Motor neuron (in vitro differentiated cells): ENCODE measurements at regions not wholly inside any gene's neighbourhood (a gene's known extent, or its start where the extent isn't known, plus 50 kb on each side); places are given as distances from the start of the nearest gene placed in this dataset.

Experiments used
- ATAC-seq, 8 experiments: fragments of 200-7000 bp; cut with Tn5 transposase; replicated peaks in 6 of 8; 2 replicates each; pipeline ENCODE4 v1.8.0; 2021; ENCODE audit warnings: mild to moderate bottlenecking in 8 of 8, moderate library complexity in 8 of 8
- H3K27ac ChIP-seq, 2 donors: fragments of 250-450 bp; sonication (Bioruptor Pico); 2 replicates each; pipeline ENCODE4 v1.9.0; 2021; ENCODE audit warnings: antibody characterized with exemption in 2 of 2, mild to moderate bottlenecking in 2 of 2, moderate library complexity in 1 of 2
- H3K4me1 ChIP-seq, 2 donors: fragments of 250-450 bp; sonication (Bioruptor Pico); replicated peaks in 1 of 2; 2 replicates each; pipeline ENCODE4 v1.6.1; 2021; ENCODE audit warnings: antibody characterized with exemption in 2 of 2, mild to moderate bottlenecking in 2 of 2, moderate library complexity in 1 of 2
- H3K4me3 ChIP-seq, 5 donors: fragments of 250-450 bp; sonication (Bioruptor Pico); 2 replicates each; pipeline ENCODE4 v1.9.0; 2021; ENCODE audit warnings: antibody characterized with exemption in 5 of 5, mild to moderate bottlenecking in 5 of 5, moderate library complexity in 4 of 5
- WGBS, 10 experiments: fragments of 450-650 bp; shearing (Covaris generic); methylation state at CpG; one replicate each; pipeline ENCODE4 v1.0.0; 2022; 5-methylcytosine and 5-hydroxymethylcytosine counted together
- in situ Hi-C, 9 experiments: fragments of 400-800 bp; cut with MboI; loops; one replicate each; pipeline ENCODE4 v1.15.0; 2021; ENCODE audit warnings: low sequenced_read_pairs in 9 of 9, low pct_unique_long_range_greater_than_20kb in 2 of 9; ENCODE audit not compliant: unreplicated experiment in 9 of 9

DNA sequence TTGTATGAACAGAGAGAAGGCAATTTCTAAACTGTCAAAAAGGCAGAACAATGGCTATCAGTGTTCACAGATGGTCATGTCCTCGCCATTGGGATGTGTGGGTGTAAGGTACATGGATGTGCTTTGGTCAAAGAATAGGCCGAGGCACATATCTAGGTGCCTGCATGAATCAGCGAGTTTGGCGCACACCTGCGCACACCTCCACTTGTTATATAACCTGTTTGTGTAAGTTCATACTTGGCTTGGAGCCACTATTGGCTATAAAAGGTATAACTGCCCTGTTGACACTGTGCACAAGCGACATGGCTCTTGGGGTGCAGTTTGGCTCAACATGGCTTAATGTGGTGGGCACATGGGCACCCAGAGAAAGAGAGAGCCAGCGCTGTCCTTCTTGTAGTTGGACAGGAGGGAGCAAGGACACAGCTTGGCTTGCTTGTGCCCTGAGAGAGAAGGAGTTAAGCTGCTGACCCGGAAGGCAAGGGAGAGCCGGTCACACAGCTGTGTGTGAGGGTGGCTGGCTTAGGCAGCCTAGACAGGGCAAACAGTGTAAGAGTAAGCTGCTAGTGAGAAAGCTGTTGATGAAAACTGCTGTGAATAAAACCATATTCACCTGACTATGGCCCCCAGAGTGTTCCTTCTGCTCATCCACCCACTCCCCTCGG, 499.1 kb downstream of the KCNJ2 start:
- ATAC-seq, result no peak
- Histone ChIP-seq H3K4me1 (peaks cover 0 to 2% of the 10 kb centered on the region in 2 donors), H3K4me3 (no peak overlapping the region), H3K27ac (no peak overlapping the region)
- 25 to 96% (median 78%) methylated on average over 4 to 9 of the region's 10 CpGs; no CpG with 5 or more reads in 4 of the 10 experiments for WGBS, 10 experiments
- in situ Hi-C loops, result loop anchor here in 2 of 9 experiments (25.0 kb wide), 3 partner anchors 419 to 1869 kb away; no protein-coding TSS in a partner anchor

DNA sequence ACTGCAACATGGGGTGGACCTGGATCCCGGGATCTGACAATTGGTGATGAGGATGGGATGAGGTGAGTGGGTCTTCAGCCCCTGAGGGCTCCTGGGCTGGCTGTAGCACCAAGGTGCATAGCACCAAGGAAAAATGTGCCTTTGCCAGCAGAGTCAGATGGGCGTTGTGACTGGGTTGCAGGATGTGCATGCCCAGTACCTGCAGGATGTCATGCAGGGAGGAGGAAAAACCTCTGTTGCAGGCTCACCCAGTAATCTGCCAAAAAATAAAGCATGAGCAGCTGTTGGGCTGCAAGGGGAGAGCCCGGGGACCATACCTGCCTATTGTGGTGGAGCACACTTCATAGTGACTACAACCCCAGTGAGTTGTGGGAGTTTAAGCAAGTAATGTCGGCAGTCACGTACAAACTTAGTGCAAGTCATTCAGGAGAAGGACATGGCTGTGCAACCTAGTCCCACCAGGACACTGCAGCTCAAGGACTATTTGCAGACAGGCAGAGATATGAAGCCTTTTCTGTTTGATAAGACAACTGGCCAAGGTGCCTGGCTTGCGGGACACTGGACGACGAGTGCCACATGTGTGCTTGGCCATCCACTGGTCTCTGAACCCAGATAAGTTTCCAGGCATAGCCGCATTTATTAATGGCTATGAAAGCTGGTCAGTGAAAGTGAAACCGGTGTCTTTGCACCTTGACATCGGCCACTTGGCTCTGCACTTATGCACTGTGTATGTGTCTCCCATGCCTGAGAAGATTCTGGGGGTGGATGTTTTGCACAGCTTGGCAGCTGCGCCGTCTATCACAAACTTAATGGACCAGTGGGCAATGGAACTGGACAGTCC, 499.8 kb downstream of the KCNJ2 start:
- no peak for ATAC-seq
- H3K4me1 ChIP-seq, result peaks cover 0 to 2% of the 10 kb centered on the region in 2 donors
- H3K4me3 ChIP-seq, result no peak overlapping the region
- no peak overlapping the region for H3K27ac ChIP-seq
- in situ Hi-C loops, result loop anchor here in 2 of 9 experiments (25.0 kb wide), 3 partner anchors 418 to 1868 kb away; no protein-coding TSS in a partner anchor
- WGBS, 10 experiments, result 30 to 100% (median 76%) methylated on average over 2 to 10 of the region's 13 CpGs; no CpG with 5 or more reads in 2 of the 10 experiments

DNA sequence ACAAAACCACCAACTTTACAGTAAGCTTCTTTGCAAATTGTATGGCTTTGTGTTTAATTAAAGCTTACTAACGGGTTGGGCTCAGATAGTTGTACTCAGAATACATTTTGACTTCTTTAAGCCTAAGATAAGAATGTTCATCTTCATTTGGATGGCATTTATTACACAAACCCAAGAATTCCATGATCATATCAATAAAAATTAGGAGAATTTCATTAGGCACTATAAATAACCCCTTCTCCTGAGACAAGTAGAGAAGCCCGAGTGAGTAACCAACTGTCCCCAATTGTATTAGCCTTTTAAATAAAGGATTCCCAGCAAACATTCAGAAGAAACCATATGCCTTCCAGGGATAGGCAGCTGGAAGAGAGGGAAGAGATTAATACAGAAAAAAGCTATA, 504.7 kb downstream of the KCNJ2 start:
- in situ Hi-C loops, result loop anchor here in 2 of 9 experiments (25.0 kb wide), 3 partner anchors 413 to 1863 kb away; no protein-coding TSS in a partner anchor
- Histone ChIP-seq H3K4me3 (no peak overlapping the region), H3K27ac (no peak overlapping the region), H3K4me1 (peaks cover 0 to 10% of the 10 kb centered on the region in 2 donors)
- no peak for ATAC-seq
- 0 to 96% (median 33%) methylated on average over 1 to 2 of the region's 2 CpGs; no CpG with 5 or more reads in 1 of the 10 experiments for WGBS, 10 experiments

DNA sequence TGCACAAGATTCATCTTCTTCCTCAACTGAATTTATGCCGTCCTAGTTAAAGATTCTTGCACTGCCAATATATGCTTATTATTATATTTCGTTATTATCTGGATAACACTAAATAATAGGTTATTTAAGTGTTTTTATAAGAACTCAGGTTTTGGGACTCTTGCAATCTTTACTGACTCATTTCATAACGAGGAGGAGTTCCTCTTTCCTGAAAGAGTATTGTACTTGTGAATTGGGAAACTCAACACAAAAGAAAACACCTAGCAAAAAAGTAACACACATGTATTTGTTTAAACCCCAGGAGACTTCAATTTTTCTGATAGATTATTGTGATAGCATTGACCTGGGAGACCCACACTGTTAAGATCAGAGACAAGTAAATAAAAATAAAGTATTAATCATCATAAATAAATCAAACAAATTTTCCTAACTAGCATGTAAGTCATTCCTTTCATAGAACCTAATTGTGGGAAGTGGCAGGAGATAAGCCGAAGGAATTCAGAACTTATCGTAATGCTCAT, 505.8 kb downstream of the KCNJ2 start:
- H3K4me3 ChIP-seq, result no peak overlapping the region
- peaks cover 0 to 10% of the 10 kb centered on the region in 2 donors for H3K4me1 ChIP-seq
- in situ Hi-C loops, result no loop called here
- H3K27ac ChIP-seq, result no peak overlapping the region
- no peak for ATAC-seq
- 39 to 94% (median 85%) methylated on average over 3 to 5 of the region's 5 CpGs for WGBS, 10 experiments

DNA sequence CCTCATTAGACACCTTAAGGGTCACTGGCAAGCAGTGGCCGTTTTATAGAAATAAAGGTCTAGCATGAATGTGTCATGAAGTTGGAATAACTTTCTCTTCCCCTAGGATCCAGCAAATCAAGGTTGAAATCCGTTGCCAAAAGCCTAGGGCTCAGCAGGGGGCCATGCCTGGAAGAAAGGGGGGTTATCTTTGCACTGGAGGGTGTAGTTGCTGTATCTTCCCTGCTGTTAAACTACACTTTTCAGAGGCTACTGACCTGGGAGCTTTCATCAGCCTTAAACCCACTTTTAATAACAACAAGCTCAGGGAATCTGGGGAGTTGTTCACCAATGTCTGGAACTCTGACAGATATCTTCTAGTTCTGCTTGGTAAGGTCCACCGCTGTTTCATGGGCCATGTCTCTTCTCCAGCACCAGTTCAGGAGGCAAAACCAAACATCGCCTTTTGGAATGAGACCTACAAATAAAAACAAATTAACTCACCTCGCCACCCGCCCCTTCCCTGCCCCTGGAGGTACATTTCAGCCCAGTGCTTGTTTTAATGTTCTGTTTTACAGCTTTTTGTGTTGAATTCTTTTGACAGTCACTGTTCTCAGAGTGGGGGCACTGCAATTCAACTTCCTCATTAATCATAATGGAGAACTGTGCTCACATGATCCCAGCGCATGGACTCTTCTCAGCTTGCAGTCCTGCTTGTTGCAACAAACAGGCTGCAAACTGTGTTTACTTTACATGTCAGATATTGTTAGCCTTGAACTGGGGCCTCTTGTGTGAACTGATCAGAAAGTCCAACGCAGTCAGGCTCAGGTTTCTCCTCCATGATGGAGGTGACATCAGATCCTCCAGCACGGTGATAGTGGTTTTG, 508.7 kb downstream of the KCNJ2 start:
- no peak overlapping the region for H3K27ac ChIP-seq
- H3K4me3 ChIP-seq, result no peak overlapping the region
- peaks cover 0 to 10% of the 10 kb centered on the region in 2 donors for H3K4me1 ChIP-seq
- ATAC-seq, result peak in 5 of 8 experiments; percentile 15 to 48 (median 47)
- in situ Hi-C loops, result no loop called here
- WGBS, 10 experiments, result 24 to 90% (median 64%) methylated on average over 1 to 7 of the region's 9 CpGs; no CpG with 5 or more reads in 1 of the 10 experiments

DNA sequence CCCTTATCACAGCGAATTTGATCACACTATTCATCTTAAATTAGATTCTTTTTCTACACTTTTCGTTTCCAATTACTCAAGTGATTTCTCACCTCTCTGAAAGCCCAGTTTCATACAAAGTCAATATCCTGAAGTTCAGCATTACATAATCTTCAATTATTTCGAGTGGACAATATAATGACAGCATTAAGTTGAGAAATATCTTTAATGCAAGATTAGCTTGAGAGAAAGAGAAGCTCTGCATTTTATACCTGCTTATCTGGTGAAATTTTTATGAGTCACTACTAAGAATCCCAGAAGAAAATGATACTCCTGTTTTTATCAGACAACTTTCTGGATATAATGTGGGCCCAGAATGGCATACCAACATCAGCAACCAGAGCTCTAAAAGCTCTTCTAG, 509.6 kb downstream of the KCNJ2 start:
- WGBS, 10 experiments, result 0 to 100% (median 74%) methylated on average over 2 to 3 of the region's 3 CpGs; no CpG with 5 or more reads in 1 of the 10 experiments
- no peak for ATAC-seq
- H3K27ac ChIP-seq, result no peak overlapping the region

DNA sequence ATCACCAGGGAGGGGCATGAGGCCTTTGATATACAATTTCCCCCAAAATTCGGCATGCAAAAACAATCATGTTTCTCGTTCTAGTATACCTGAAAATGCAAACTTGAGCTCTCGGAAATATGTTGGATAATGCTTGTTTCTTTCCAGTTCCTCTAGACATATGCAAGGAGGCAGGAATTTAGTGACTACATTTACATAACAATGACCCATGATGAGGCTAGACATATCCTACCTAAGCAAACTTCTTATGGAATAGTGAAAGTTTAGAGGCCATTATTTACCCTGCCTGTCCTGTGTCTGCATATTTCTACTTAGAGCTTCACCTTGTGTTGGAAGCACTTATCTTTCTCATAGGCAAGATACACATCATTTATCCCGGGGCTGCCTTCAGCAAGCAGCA, 514.6 kb downstream of the KCNJ2 start:
- no peak overlapping the region for H3K4me3 ChIP-seq
- in situ Hi-C loops, result no loop called here
- peaks cover 2 to 6% of the 10 kb centered on the region in 2 donors for H3K4me1 ChIP-seq
- H3K27ac ChIP-seq, result no peak overlapping the region
- 15 to 75% (median 38%) methylated on average over 2 to 4 of the region's 4 CpGs; no CpG with 5 or more reads in 1 of the 10 experiments for WGBS, 10 experiments
- ATAC-seq, result no peak

More for the DNA sequence above, 509.6 kb downstream of the KCNJ2 start:
- H3K4me3 ChIP-seq, result no peak overlapping the region
- in situ Hi-C loops, result no loop called here
- H3K4me1 ChIP-seq, result peaks cover 0 to 12% of the 10 kb centered on the region in 2 donors

DNA sequence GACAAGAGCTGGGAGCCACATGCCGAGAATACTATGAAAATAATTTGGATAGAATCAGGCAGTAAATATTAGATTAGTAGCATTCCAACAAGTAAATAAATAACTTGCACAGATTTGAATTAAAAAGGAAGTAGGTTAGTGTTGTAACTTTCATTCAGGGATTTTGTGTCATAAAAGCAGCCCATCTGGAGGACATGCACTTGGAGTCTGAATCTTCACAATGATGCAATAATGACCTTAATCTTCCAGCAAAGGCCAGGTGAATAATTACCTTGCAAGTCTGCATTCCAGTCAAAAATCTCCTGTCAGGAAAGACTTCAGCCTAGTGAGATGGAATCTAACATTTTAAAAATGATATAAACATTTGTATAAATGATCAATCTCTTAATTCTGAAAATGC, 518.1 kb downstream of the KCNJ2 start:
- WGBS, 10 experiments, result 0 to 100% (median 77%) methylated on average over 1 of the region's 1 CpG; no CpG with 5 or more reads in 2 of the 10 experiments
- Histone ChIP-seq H3K4me3 (no peak overlapping the region), H3K4me1 (peaks cover 2 to 6% of the 10 kb centered on the region in 2 donors), H3K27ac (no peak overlapping the region)
- in situ Hi-C loops, result no loop called here
- ATAC-seq, result no peak

DNA sequence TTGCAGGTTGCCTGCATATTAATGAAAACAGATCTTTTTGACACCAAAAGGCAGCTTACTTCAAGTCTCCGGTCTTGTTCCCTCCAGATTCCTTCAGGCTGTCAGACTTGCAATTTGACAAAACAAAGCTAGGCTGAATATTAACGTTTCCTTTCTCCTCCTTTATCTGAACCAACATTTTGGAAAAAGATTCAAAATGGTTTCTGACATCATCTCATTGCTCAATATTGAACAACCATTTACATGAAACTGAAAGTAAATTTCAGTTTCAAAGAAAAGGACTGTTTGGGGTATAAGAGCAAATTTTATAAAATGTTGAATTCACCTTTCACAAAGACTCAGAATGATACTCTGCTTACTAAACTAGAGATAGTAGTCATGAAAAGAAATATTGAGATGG, 521.8 kb downstream of the KCNJ2 start:
- H3K4me3 ChIP-seq, result no peak overlapping the region
- 33 to 79% (median 58%) methylated on average over 1 to 2 of the region's 2 CpGs; no CpG with 5 or more reads in 2 of the 10 experiments for WGBS, 10 experiments
- no peak for ATAC-seq
- H3K4me1 ChIP-seq, result peaks cover 0 to 6% of the 10 kb centered on the region in 2 donors
- no peak overlapping the region for H3K27ac ChIP-seq
- in situ Hi-C loops, result no loop called here

DNA sequence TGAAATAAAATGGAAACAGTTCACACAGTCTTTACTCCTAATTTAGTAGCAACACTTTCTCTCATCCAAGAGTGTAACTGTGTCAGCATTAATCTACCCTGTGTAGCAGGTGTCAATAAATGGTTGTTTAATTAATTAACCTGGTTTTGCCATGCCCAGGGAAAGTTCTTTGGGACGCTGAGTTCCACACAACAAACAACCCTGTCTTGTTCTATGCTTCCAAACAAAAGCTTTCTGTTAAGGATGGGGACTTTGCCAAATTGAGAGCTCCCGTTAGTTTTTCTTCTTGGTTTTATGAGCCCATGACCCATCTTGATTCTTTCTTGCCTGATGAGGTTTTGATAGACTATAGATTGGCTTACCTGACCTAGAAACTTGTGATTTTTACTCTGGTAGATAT, 530.1 kb downstream of the KCNJ2 start:
- no peak for ATAC-seq
- in situ Hi-C loops, result no loop called here
- Histone ChIP-seq H3K4me1 (no peaks in the 10 kb centered on the region), H3K27ac (no peak overlapping the region), H3K4me3 (no peak overlapping the region)
- WGBS, 10 experiments, result 0 to 100% (median 70%) methylated on average over 1 to 2 of the region's 2 CpGs; no CpG with 5 or more reads in 2 of the 10 experiments

DNA sequence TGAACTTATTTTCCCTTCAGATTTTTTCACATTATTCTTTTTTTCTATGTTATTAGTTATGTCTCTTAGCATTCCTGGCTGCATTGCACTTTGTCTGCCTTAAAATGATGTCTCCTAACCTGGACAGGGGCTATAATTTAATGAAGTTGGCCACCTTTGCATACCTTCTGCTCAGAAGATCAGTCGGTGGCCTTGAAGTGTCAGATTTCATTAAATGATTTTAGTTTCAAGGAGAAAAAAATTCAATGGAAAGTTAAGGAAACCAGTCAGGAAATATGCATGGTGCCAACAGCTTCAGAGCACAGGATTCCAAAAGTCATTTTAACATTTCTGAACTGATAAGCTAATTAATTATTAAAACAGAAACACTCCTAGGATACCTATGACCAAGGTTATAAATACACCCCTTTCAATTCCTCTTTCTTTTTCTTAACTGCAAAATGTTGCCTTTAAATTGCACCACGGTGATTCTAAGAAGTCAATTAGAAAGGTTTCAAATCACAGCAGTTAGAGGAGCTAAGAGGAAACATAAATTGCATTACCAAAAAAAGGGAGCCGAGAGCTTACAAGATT, 533.4 kb downstream of the KCNJ2 start:
- ATAC-seq, result no peak
- Histone ChIP-seq H3K27ac (no peak overlapping the region), H3K4me1 (no peaks in the 10 kb centered on the region), H3K4me3 (no peak overlapping the region)
- WGBS, 10 experiments, result 17 to 100% (median 87%) methylated on average over 2 to 3 of the region's 3 CpGs
- in situ Hi-C loops, result no loop called here

DNA sequence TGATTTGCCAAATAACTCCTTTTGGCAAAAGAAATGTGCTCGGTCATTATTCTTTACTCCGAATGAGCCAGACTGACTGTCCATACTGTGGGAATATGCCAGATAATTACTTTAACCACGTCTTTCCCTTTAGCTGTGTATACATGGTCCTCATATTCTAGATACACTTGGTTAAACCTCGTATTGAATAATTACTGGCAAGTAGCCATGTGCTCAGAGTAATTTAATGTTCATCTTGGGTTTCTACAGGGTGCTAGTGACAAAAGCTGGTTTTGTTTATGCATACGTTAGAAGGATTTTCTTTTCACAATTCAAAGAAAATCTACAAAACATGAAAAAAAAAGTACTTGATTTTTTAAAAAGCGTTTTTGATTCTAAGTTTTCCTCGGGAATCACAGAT, 540.3 kb downstream of the KCNJ2 start:
- 0 to 93% (median 47%) methylated on average over 3 to 7 of the region's 7 CpGs for WGBS, 10 experiments
- ATAC-seq, result no peak
- Histone ChIP-seq H3K27ac (no peak overlapping the region), H3K4me1 (no peaks in the 10 kb centered on the region), H3K4me3 (no peak overlapping the region)
- in situ Hi-C loops, result no loop called here
